ENCODE measurements at regions not wholly inside any gene's neighbourhood (a gene's known extent, or its start where the extent isn't known, plus 50 kb on each side); places are given as distances from the start of the nearest gene placed in this dataset.

DNA sequence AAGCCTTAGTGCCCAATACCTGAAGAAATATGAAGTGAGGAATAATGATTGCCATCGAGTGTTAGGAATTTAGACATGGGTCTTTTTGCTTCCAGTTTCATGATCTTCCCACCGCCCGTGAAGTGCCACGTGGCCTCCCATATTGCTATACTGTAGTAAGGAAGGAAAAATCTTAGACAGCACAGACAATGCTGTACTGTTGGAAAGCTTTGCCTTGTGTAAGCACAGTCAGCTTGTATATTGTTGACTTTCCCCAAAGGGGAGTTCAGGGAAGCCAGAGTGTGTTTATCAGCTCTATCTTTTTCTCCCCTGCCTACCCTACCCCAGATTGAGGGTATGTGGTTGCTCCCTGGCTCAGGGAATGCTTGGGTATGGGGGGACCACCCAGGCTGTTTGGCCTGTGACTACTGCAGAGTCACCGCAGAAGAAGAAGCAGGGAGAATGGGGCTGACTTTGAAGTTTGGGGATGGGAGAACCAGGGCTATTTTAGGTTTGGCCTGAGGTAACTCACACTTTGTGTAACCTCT is 161.8 kb upstream of the MEF2C start:
- no peak for TF ChIP-seq OSR1 (CRISPR knock-in tag; IDR thresholded peaks at IDR 0.05)
- TF ChIP-seq ZNF565 (CRISPR knock-in tag; conservative IDR thresholded peaks at IDR 0.05; ENCODE audit: low read depth) = no peak
- TF ChIP-seq ZNF70 (CRISPR knock-in tag; IDR thresholded peaks at IDR 0.05) = no peak
- no peak for TF ChIP-seq ZFP3 (CRISPR knock-in tag; IDR thresholded peaks at IDR 0.05)
- TF ChIP-seq TCF4 (CRISPR knock-in tag; IDR thresholded peaks at IDR 0.05; ENCODE audit: borderline replicate concordance) = no peak
- TF ChIP-seq ZFP30 (CRISPR knock-in tag; IDR thresholded peaks at IDR 0.05) = no peak
- no peak for TF ChIP-seq GLIS3 (CRISPR knock-in tag; IDR thresholded peaks at IDR 0.05)
- no peak for TF ChIP-seq TOX (CRISPR knock-in tag; IDR thresholded peaks at IDR 0.05; ENCODE audit: borderline replicate concordance)
- TF ChIP-seq, protein P1, sequence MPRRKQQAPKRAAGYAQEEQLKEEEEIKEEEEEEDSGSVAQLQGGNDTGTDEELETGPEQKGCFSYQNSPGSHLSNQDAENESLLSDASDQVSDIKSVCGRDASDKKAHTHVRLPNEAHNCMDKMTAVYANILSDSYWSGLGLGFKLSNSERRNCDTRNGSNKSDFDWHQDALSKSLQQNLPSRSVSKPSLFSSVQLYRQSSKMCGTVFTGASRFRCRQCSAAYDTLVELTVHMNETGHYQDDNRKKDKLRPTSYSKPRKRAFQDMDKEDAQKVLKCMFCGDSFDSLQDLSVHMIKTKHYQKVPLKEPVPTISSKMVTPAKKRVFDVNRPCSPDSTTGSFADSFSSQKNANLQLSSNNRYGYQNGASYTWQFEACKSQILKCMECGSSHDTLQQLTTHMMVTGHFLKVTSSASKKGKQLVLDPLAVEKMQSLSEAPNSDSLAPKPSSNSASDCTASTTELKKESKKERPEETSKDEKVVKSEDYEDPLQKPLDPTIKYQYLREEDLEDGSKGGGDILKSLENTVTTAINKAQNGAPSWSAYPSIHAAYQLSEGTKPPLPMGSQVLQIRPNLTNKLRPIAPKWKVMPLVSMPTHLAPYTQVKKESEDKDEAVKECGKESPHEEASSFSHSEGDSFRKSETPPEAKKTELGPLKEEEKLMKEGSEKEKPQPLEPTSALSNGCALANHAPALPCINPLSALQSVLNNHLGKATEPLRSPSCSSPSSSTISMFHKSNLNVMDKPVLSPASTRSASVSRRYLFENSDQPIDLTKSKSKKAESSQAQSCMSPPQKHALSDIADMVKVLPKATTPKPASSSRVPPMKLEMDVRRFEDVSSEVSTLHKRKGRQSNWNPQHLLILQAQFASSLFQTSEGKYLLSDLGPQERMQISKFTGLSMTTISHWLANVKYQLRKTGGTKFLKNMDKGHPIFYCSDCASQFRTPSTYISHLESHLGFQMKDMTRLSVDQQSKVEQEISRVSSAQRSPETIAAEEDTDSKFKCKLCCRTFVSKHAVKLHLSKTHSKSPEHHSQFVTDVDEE (CRISPR knock-in tag; IDR thresholded peaks at IDR 0.05) = no peak
- TF ChIP-seq, protein P2, sequence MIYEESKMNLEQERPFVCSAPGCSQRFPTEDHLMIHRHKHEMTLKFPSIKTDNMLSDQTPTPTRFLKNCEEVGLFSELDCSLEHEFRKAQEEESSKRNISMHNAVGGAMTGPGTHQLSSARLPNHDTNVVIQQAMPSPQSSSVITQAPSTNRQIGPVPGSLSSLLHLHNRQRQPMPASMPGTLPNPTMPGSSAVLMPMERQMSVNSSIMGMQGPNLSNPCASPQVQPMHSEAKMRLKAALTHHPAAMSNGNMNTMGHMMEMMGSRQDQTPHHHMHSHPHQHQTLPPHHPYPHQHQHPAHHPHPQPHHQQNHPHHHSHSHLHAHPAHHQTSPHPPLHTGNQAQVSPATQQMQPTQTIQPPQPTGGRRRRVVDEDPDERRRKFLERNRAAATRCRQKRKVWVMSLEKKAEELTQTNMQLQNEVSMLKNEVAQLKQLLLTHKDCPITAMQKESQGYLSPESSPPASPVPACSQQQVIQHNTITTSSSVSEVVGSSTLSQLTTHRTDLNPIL (CRISPR knock-in tag; IDR thresholded peaks at IDR 0.05; ENCODE audit: low read depth) = no peak
- TF ChIP-seq, protein P3, sequence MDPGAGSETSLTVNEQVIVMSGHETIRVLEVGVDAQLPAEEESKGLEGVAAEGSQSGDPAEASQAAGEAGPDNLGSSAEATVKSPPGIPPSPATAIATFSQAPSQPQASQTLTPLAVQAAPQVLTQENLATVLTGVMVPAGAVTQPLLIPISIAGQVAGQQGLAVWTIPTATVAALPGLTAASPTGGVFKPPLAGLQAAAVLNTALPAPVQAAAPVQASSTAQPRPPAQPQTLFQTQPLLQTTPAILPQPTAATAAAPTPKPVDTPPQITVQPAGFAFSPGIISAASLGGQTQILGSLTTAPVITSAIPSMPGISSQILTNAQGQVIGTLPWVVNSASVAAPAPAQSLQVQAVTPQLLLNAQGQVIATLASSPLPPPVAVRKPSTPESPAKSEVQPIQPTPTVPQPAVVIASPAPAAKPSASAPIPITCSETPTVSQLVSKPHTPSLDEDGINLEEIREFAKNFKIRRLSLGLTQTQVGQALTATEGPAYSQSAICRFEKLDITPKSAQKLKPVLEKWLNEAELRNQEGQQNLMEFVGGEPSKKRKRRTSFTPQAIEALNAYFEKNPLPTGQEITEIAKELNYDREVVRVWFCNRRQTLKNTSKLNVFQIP (CRISPR knock-in tag; IDR thresholded peaks at IDR 0.05; ENCODE audit: borderline replicate concordance, low read depth) = no peak
- TF ChIP-seq ESRRG (CRISPR knock-in tag; IDR thresholded peaks at IDR 0.05) = no peak
- no peak for TF ChIP-seq SNAI2 (CRISPR knock-in tag; IDR thresholded peaks at IDR 0.05)
- TF ChIP-seq RARB (CRISPR knock-in tag; IDR thresholded peaks at IDR 0.05) = no peak
- TF ChIP-seq CSDC2 (CRISPR knock-in tag; IDR thresholded peaks at IDR 0.05) = no peak
- no peak for ATAC-seq

DNA sequence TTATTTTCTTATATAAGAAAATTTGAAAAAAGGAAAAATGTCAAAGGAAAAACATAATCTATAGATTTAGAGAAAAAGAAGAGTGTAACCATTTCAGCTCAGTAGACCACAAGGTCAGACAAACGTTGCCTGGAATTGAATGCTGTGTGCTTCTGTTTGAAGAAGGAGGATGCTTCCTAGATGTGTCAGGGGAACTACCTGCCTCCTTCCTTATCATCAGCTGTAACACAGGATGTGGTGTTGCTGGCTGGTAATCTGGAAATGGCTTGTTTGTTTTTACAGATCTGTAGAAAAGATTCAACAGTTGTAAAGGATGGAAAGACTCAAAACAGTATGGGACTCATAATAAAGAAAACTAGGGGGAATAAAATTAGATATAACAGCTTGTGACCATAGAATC is 160.7 kb upstream of the MEF2C start:
- ATAC-seq = no peak
- no peak for TF ChIP-seq BACH2 (CRISPR knock-in tag; IDR thresholded peaks at IDR 0.05; ENCODE audit: borderline replicate concordance)
- TF ChIP-seq PATZ1 (CRISPR knock-in tag; IDR thresholded peaks at IDR 0.05; ENCODE audit: borderline replicate concordance) = no peak
- TF ChIP-seq ZNF70 (CRISPR knock-in tag; IDR thresholded peaks at IDR 0.05) = no peak
- TF ChIP-seq ESRRG (CRISPR knock-in tag; IDR thresholded peaks at IDR 0.05) = no peak
- TF ChIP-seq CSRNP3 (CRISPR knock-in tag; IDR thresholded peaks at IDR 0.05) = no peak
- no peak for TF ChIP-seq ZNF565 (CRISPR knock-in tag; conservative IDR thresholded peaks at IDR 0.05; ENCODE audit: low read depth)
- TF ChIP-seq ZC3H10 (CRISPR knock-in tag; IDR thresholded peaks at IDR 0.05) = no peak
- TF ChIP-seq, protein P2 (CRISPR knock-in tag; IDR thresholded peaks at IDR 0.05; ENCODE audit: low read depth) = no peak
- no peak for TF ChIP-seq CSDC2 (CRISPR knock-in tag; IDR thresholded peaks at IDR 0.05)
- no peak for TF ChIP-seq SNAI2 (CRISPR knock-in tag; IDR thresholded peaks at IDR 0.05)
- TF ChIP-seq PPARA (CRISPR knock-in tag; IDR thresholded peaks at IDR 0.05; ENCODE audit: borderline replicate concordance) = no peak
- no peak for TF ChIP-seq TCF4 (CRISPR knock-in tag; IDR thresholded peaks at IDR 0.05; ENCODE audit: borderline replicate concordance)
- no peak for TF ChIP-seq TOX (CRISPR knock-in tag; IDR thresholded peaks at IDR 0.05; ENCODE audit: borderline replicate concordance)
- TF ChIP-seq ISL1 (CRISPR knock-in tag; IDR thresholded peaks at IDR 0.05) = no peak
- no peak for TF ChIP-seq ARNTL (CRISPR knock-in tag; IDR thresholded peaks at IDR 0.05; ENCODE audit: borderline replicate concordance, low read depth)
